Neural cell (in vitro differentiated cells): ENCODE measurements at regions not wholly inside any gene's neighbourhood (a gene's known extent, or its start where the extent isn't known, plus 50 kb on each side); places are given as distances from the start of the nearest gene placed in this dataset.

Experiments used
- H2AFZ ChIP-seq: fragments of 200-600, 300-800 bp; sonication (generic), shearing (Covaris generic); 2 replicates; pipeline ENCODE4 v1.6.0; 2014; ENCODE audit warnings: low read depth, mild to moderate bottlenecking, antibody characterized with exemption, low read length, moderate library complexity
- H3F3A ChIP-seq: fragments of 200-600 bp; shearing (Covaris generic); 2 replicates; pipeline ENCODE4 v1.6.1; 2016; ENCODE audit warnings: mild to moderate bottlenecking, moderate library complexity, mixed read lengths, antibody characterized with exemption, low read length; ENCODE audit not compliant: insufficient read depth, poor library complexity, severe bottlenecking
- H3K27ac ChIP-seq: fragments of 200-600, 300-800 bp; sonication (generic), shearing (Covaris generic); 2 replicates; pipeline ENCODE4 v1.5.1; 2014; ENCODE audit warnings: mild to moderate bottlenecking, low read length, moderate library complexity
- H3K27me3 ChIP-seq: fragments of 300-800, 200-600 bp; sonication (generic), shearing (Covaris generic); 2 replicates; pipeline ENCODE4 v1.6.0; 2014; ENCODE audit warnings: mild to moderate bottlenecking, low read depth, low read length, moderate library complexity; ENCODE audit not compliant: insufficient read depth
- H3K36me3 ChIP-seq: fragments of 300-800, 200-600 bp; sonication (generic), shearing (Covaris generic); 2 replicates; pipeline ENCODE4 v1.5.1; 2014; ENCODE audit warnings: mild to moderate bottlenecking, antibody characterized with exemption, low read length, moderate library complexity; ENCODE audit not compliant: insufficient read depth
- H3K4me2 ChIP-seq: fragments of 300-800, 200-600 bp; sonication (generic), shearing (Covaris generic); 2 replicates; pipeline ENCODE4 v1.6.0; 2014; ENCODE audit warnings: mild to moderate bottlenecking, low read length
- H3K4me3 ChIP-seq: fragments of 300-800, 200-600 bp; sonication (generic), shearing (Covaris generic); 2 replicates; pipeline ENCODE4 v1.5.1; 2014; ENCODE audit warnings: mild to moderate bottlenecking, low read length, moderate library complexity
- H3K79me2 ChIP-seq: fragments of 200-600 bp; shearing (Covaris generic); replicated peaks from 2 replicates; pipeline ENCODE4 v1.6.0; 2014; ENCODE audit warnings: mild to moderate bottlenecking, low read length, moderate library complexity; ENCODE audit not compliant: insufficient read depth
- H3K9ac ChIP-seq: fragments of 300-800, 200-600 bp; sonication (generic), shearing (Covaris generic); 2 replicates; pipeline ENCODE4 v1.6.1; 2016; ENCODE audit warnings: mild to moderate bottlenecking, low read length, mixed read lengths
- H3K9me2 ChIP-seq: fragments of 200-600 bp; shearing (Covaris generic); 2 replicates; pipeline ENCODE4 v1.6.1; 2016; ENCODE audit warnings: mild to moderate bottlenecking, low read length, mixed read lengths; ENCODE audit not compliant: insufficient read depth
- H3K9me3 ChIP-seq: fragments of 200-600, 300-800 bp; sonication (generic), shearing (Covaris generic); 2 replicates; pipeline ENCODE4 v1.6.1; 2016; ENCODE audit warnings: mild to moderate bottlenecking, mixed run types, low read length, moderate library complexity, mixed read lengths
- H4K20me1 ChIP-seq: fragments of 200-600 bp; shearing (Covaris generic); 2 replicates; pipeline ENCODE4 v1.6.1; 2016; ENCODE audit warnings: mild to moderate bottlenecking, mixed run types; ENCODE audit not compliant: insufficient read depth
- CTCF ChIP-seq: fragments of 450-650 bp; IDR thresholded peaks from 2 replicates; pipeline ENCODE4 v1.5.1; 2014; ENCODE audit warnings: antibody characterized with exemption, mild to moderate bottlenecking, moderate library complexity; ENCODE audit not compliant: poor library complexity, severe bottlenecking
- EP300 ChIP-seq: fragments of 450-650 bp; conservative IDR thresholded peaks from 2 replicates; pipeline ENCODE4 v1.6.1; 2014; ENCODE audit warnings: antibody characterized with exemption, mild to moderate bottlenecking, moderate library complexity; ENCODE audit not compliant: poor library complexity, severe bottlenecking
- EZH2 ChIP-seq: fragments of 200-600, 300-800 bp; shearing (Covaris generic), sonication (generic); IDR thresholded peaks from 2 replicates; pipeline ENCODE4 v1.6.1; 2014; ENCODE audit warnings: antibody characterized with exemption, low read length, borderline replicate concordance, mild to moderate bottlenecking; ENCODE audit not compliant: insufficient read depth, poor library complexity, severe bottlenecking
- MXI1 ChIP-seq: fragments of 450-650 bp; conservative IDR thresholded peaks from 2 replicates; pipeline ENCODE4 v1.6.1; 2014; ENCODE audit warnings: antibody characterized with exemption, mild to moderate bottlenecking; ENCODE audit not compliant: poor library complexity, severe bottlenecking
- POLR2AphosphoS5 ChIP-seq: IDR thresholded peaks from 2 replicates; pipeline ENCODE4 v1.6.1; 2012
- RAD21 ChIP-seq: fragments of 450-650 bp; conservative IDR thresholded peaks from 2 replicates; pipeline ENCODE4 v1.6.1; 2014; ENCODE audit warnings: antibody characterized with exemption, mild to moderate bottlenecking, moderate library complexity
- REST ChIP-seq: IDR thresholded peaks from 2 replicates; pipeline ENCODE4 v1.6.1; 2012; ENCODE audit warnings: borderline replicate concordance
- SMC3 ChIP-seq: fragments of 450-650 bp; conservative IDR thresholded peaks from 2 replicates; pipeline ENCODE4 v1.6.1; 2014; ENCODE audit warnings: antibody characterized with exemption, mild to moderate bottlenecking, moderate library complexity; ENCODE audit not compliant: poor library complexity
- TAF1 ChIP-seq: IDR thresholded peaks from 2 replicates; pipeline ENCODE4 v1.6.1; 2012; ENCODE audit warnings: low read depth

GRCh38 chr9:14455243-14455642 is 141.3 kb upstream of the NFIB start:
- Histone ChIP-seq H3K27me3 (no peaks in the 10 kb centered on the region), H3F3A (no peaks in the 10 kb centered on the region), H3K9me3 (no peaks in the 10 kb centered on the region), H3K27ac (no peak overlapping the region), H3K79me2 (no peaks in the 10 kb centered on the region), H2AFZ (no peak overlapping the region), H4K20me1 (no peaks in the 10 kb centered on the region), H3K36me3 (no peaks in the 10 kb centered on the region), H3K9me2 (no peaks in the 10 kb centered on the region), H3K9ac (no peak overlapping the region), H3K4me3 (no peak overlapping the region), H3K4me2 (no peak overlapping the region)
- TF ChIP-seq TAF1 (no peak), EZH2 (no peak), SMC3 (no peak)

- Histone ChIP-seq H3K36me3 (no peaks in the 10 kb centered on the region), H3K9me3 (no peaks in the 10 kb centered on the region), H3K4me3 (no peak overlapping the region), H3K4me2 (no peak overlapping the region), H3K9me2 (no peaks in the 10 kb centered on the region), H2AFZ (no peak overlapping the region), H4K20me1 (no peaks in the 10 kb centered on the region), H3K27me3 (no peaks in the 10 kb centered on the region), H3K79me2 (no peaks in the 10 kb centered on the region), H3F3A (no peaks in the 10 kb centered on the region), H3K27ac (no peak overlapping the region), H3K9ac (no peak overlapping the region)
- TF ChIP-seq MXI1 (no peak), SMC3 (no peak), POLR2AphosphoS5 (no peak), CTCF (no peak), REST (no peak), EZH2 (no peak), RAD21 (no peak), EP300 (no peak), TAF1 (no peak)
These were observed 139.3 kb upstream of the NFIB start for GRCh38 chr9:14453286-14453685.

GRCh38 chr9:14452539-14452938 is 138.6 kb upstream of the NFIB start:
- H3K4me2 ChIP-seq: no peak overlapping the region

More at GRCh38 chr9:14452539-14452938, 138.6 kb upstream of the NFIB start:
- no peak overlapping the region for H2AFZ ChIP-seq
- H3K9me2 ChIP-seq: no peaks in the 10 kb centered on the region
- H3F3A ChIP-seq: no peaks in the 10 kb centered on the region
- no peak overlapping the region for H3K27ac ChIP-seq
- H3K36me3 ChIP-seq: no peaks in the 10 kb centered on the region
- no peak overlapping the region for H3K4me3 ChIP-seq
- H3K79me2 ChIP-seq: no peaks in the 10 kb centered on the region
- no peaks in the 10 kb centered on the region for H3K27me3 ChIP-seq
- no peak for TF ChIP-seq MXI1
- no peak for TF ChIP-seq REST
- no peak for TF ChIP-seq RAD21
- TF ChIP-seq EP300: no peak
- TF ChIP-seq POLR2AphosphoS5: no peak
- no peak for TF ChIP-seq TAF1
- TF ChIP-seq SMC3: no peak
- no peak for TF ChIP-seq EZH2
- no peaks in the 10 kb centered on the region for H3K9me3 ChIP-seq
- no peaks in the 10 kb centered on the region for H4K20me1 ChIP-seq
- H3K9ac ChIP-seq: no peak overlapping the region
